Activated CD8-positive, alpha-beta memory T cell treated with anti-CD3 and anti-CD28 coated beads, Interleukin-2, amount 50 U/mL, for 24 hours (primary cell): ENCODE measurements at regions not wholly inside any gene's neighbourhood (a gene's known extent, or its start where the extent isn't known, plus 50 kb on each side); places are given as distances from the start of the nearest gene placed in this dataset.

Experiments
- DNase-seq: peaks from one replicate; pipeline ENCODE4 v3.0.0-alpha.2; 2020; ENCODE audit errors: extremely low read depth

DNA sequence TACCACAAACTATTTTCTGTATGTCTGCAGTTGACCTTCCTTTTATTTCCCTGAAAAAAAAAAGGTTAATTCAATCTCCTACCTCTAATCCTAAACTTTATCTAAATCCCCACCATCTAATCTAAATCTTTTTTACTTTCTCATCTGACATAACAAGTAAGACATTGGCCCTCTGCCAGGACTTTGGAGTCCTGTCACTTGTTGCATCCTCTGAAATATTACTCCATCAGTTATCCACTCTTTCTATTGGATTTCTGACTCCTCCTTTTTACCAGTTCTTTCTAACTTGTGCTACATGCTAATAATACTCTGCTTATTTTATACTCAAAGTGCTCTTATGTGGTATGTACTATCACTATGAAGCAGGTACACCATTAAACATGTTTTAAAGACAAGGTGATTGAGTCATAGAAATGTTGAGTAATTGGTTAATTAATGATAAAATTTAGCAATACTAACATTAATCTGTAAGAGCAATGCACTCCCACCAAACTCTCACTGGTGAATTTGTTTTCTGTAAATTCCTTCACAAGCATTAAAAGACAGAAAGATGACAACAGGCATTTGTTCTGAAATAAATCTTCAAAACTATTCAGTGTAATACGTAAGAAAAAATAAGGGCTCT is 914.2 kb upstream of the RAG2 start:
- no peak for DNase-seq

DNA sequence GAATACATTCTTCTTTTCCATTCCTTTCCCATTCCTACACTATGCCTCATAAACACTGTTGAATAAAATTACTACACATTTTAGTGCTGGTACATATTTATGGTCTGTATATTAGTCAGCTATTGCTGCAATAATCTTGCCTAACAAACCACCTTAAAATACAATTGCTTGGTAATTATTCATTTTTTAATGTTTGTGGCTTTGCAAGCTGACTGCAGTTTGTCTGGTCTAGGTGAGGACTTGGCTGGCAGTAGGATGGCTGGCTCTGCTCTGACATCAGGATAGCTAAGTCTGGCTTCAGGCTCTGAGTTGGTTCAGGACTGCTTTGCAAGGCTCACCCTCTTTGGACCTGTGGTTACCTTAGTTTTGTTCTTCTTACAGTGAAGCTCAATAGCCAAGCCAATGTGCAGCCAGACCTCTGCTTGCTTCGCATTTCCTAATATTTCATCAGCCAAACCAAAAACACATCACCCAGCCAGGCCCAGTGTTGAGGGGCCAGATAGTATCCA is 913.4 kb upstream of the RAG2 start:
- no peak for DNase-seq

DNA sequence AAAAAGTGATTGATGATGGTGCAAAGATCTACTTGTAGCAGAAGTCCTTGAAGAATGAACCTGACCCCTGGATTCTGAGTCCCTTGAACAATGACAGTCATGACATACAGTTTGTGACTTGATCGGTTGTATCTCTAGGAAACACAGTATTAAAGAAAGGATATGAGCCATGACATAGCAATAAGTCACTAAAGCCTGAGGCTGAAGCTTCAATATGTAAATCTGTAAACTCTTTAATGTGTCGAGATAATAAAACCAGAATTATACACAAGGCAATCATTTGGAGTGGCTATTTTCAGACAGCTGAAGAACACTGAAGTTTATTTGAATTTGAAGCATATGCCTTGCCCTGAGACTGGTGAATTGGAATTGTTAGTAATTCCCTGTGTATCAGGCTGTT is 911.5 kb upstream of the RAG2 start:
- DNase-seq: no peak

DNA sequence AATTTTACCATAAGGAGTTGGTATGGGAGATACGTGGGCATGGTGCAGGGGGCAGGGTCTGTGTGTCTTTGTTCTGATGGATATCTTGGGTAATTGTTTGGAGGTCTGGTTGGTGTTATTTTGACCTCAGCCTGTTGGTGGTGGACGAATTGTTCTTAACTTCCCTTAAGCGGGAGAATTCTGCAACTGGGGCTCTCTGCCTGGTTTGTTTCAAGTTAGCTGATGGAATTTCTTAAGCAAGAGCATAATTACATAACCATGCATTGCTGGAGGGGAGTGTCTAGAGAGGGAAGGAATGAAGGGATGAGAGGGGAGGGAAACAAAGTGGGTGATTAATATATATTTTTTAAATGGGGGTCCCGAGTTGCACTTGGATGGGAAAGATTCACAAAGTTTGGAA is 908.5 kb upstream of the RAG2 start:
- DNase-seq: no peak

DNA sequence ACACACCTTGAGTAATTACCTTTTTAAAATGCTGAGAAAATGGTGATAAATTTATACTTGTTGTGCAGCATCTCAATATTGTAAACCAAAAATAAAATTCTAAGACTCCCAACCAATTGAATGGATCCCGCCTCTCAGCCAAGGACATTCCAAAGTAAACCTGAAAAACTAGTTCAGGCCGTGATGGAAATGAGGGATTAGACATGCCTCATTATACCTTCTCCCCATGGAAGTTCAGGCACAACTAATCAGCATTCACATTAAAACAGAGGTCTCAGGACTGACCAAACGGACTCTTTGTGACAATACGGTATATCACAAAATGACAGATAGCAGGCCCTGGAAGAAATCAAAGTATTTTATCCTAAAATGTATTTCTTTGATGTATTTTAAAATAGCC is 907.4 kb upstream of the RAG2 start:
- no peak for DNase-seq

DNA sequence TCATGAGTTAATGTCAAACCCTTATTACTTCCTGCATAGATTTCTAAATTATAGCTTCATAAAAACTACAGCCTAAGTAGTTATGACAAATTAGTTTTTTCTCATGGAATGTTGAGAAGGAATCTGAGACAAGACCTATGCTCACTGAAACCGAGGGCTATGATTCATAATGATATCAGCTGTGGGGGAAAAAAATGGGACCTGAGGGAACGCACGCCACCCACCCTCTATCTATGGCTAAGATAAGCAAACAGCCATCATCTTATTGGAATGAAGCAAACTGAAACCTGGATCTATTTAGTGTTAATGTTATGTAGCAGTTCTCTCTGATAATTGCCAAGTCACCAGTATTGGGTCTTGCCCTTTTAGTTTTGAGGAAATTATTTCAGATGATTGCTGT is 906.9 kb upstream of the RAG2 start:
- no peak for DNase-seq

DNA sequence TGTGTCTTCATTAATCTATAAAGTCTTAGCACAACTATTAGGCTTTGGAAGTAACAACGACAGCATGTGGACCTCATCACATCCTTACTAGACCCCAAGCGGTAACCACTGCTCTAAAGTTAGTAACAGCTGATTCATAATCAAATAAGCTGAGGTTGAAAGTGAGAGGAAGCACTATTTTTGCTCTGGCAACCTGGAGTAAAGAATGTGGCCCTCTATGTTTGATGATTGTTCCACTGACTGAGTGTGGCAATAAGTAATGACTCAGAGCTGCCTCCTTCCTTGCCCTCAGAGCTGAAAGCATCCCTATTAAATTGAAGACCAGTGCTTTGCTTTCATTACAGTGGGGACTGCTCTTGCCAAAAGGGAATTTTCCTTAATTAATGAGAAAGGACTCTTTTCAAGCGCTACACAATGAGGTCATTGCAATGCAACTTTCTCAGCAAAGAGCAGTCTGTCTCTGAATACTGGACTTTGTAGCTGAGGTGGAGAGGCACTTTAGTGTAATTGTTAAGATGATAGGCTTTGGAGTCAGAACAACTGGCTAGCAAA is 906.1 kb upstream of the RAG2 start:
- DNase-seq: no peak

DNA sequence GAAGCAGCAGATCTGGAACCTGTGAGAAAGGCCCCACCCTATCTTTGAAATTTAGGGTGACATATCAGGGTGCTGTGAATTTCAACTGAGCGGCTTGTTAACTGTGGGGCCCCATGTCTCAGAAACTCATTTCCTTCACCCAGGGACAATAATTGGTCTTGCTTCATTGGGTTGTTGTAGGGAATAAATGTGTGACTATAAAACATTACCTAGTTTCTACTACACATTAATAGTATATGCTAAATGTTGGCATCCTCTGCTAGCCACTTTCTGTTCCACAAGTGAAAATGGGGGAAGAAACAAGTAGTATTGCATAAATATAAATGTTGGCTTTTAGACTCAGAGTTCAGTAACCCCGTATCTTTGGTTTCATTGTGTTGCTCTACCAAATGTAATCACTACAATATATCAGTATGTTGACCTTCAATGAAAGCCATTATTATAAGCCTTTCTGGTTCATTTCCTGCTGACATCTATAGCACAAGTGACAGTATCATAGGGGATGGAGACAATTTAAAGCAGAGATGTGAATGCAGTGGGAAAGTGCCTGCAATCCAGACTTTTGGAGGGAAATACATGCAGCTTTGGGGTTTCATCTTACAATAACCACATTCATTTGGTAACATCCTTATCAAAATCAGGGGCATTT is 905.5 kb upstream of the RAG2 start:
- DNase-seq: no peak

DNA sequence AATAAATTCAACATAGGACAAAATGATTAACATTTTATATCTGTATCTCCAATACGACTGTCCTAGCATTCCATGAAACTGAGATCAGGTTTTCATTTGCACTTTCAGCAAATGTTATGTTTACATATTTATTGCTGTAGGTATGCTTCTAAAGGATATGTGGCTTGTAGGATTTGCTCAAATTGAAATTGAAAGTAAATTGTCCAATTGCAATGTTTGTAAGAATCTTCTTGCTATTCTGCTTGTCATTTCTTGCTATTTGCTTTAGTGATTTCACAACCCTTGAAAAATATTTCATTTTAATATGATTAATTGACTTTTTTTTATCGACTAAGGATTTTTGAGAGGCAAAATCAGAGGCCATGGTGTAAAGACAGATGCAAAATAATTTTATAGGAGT is 904.2 kb upstream of the RAG2 start:
- no peak for DNase-seq

DNA sequence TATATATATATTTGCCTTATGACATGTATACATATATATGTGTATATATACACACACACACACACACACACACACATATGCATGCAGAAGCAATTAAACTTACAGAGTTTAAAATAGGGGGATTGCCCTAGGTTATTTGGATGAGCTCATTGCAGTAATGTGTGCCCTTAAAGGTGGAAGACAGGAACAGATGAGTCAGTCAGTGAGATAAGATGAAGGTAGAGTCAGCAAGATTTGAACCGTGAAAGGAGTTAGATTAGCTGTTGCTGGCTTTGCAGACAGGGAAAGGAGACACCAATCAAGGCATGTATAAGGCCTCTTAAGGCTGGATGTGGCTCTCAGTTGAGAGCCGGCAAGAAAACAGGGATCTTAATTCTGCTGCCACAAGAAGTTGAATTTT is 902.4 kb upstream of the RAG2 start:
- DNase-seq: no peak

DNA sequence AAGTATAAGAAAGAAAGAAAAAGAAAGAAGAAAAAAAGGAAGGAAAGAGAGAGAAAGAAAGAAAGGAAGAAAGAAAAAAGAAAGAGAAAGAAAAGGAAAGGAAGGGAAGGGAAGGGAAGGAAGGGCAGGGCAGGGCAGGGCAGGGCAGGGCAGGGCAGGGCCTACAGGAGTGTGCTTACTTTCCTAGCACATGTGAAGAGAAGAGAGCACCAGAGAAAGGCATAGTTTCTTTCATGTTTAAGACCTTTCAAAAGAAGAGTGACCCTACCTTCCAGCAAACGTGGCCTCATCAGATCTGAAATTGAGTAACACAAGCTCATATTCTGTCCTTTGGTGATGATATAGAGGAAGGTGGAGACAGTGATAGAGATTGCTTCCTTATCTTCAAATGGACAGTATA is 899.3 kb upstream of the RAG2 start:
- no peak for DNase-seq

DNA sequence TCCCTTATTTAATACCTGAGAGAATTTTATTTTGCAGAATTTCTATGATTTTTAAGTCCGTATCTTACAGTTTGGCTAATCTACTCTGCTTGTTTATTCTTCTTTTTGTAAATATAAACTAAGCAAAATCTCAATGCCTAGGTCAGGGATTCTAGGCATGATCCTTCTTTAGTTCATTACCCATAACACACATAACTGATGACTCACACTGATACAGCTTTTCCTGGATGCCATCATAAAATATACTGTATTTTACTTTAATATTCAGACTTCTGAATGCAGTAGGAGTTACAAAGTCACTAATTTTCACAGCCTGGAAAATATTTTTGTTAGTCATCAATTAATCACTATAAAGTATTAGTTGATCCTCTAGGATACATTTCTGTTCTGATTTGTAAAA is 898.2 kb upstream of the RAG2 start:
- no peak for DNase-seq

DNA sequence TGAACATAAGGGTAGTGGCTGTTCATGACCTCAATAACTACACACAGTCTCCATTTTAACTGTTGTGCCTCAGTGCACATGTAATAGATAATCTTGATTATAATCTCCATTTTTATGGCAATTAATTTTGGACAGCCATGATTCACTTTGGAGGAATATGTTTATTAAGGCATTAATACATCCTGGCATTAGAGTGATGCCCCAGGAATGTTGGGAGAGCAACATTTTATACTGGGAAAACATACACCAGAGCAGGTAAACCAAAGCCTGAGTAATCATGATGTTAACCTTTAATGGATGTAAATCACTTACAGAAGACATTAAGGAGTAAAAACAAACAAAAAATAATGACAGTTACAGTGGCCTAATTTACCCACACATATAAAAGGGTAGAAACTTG is 886.3 kb upstream of the RAG2 start:
- DNase-seq: no peak

DNA sequence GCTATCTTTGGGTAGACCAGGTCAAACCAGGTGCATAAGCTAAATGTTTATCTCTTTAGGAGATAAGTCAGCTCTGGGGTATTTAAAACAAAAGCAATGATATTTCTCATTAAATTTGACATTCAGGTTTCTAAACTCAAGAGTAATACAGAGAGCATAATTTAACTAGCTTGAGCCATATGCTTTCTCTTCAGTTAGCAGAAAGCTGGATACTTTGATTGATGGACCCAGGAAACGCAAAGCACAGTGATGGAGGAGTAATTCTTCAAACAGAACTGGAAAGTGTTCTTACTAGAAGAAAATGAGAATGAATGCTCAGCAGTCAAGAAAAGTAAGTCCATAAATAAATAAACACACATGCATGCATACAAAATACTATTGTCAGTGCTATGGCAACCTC is 885.7 kb upstream of the RAG2 start:
- no peak for DNase-seq

DNA sequence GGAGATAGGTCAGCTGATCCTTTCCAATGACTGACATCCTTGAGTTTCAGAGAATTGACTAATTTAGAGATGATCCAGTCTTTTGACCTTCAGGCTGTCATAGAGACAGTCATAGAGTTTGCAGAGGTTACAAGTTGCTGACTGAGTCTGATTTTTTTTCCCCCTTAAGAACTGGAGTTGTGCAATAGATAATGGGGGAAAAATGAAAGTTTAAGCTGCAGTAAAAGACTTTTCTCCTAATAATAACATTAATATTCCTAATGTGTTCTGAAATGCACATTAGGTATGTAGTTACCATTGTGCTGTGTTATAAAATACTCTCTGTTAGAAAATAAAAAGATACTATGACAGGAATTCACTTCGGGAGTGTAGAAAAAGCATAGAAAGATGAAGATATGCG is 876.9 kb upstream of the RAG2 start:
- no peak for DNase-seq

DNA sequence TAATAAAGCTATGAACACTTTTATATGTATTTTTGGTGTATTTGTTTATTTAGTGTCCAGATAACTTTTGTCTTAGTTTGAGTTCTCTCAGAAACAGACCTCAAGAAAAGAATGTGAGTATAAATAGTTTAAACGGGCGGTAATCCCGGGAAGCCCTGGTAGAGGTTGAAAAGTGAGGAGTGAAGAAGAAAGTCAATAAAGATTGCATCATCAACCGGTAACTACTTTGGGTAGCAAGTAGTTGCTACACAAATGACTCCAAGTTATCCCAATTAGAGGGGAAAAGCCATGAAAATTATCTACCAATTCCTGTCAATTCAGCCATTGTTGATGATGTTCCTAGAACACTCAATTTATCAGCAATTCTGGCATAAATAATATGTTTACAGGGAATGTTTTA is 870.3 kb upstream of the RAG2 start:
- no peak for DNase-seq

DNA sequence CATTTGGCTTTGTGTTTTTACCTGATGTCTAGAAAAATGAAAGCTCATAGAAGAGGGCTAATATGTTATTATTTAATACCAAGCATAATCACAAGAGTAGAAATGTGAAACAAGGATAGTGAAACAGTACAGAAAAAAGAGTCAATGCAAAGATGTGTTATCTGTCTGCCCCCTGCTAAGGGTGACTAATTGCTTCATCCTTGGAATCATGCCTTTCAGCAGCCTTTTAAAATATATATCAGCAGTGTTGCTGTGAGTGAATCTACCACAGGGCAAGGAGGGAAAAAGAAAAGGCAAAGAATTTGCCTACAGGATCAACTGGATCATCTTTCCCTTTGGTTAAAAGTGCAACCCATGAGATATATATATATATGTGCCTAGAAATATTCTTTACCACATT is 867.2 kb upstream of the RAG2 start:
- no peak for DNase-seq

DNA sequence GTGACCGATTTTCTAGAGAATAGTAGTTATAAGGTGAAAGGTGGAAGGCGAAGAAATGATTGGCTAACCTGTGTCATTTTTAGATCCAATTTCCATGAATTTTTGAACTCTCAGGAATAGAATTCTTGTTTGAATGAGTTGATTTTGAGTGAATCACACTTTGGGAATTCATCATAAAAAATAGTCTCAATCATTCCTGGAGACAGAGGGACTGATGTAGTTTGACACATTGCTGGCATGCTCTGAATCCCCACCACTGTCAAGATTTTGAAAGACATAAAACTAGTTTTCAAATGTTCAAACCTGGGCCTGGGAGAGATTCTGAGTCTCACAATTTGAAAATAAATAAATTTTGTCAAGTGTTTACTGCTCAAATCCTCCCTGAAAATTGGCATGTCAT is 861.4 kb upstream of the RAG2 start:
- DNase-seq: no peak

DNA sequence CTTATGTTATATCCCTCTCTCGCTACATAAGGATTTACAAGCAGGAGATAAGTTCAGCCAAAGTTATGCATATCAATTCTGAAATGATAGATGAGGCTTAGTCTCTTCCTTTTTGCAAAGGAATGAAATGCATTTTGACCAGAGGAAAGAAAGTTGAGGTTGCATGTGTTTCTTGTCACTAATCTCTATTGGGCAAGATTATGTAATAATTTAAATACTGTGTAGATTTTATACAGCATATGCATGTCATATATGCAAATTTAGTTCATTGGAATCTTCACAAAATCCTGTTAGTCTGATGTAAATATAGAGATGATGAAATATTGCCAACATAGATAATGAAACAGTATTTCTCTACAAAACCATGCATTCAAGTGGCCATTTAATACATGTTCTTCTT is 858.7 kb upstream of the RAG2 start:
- DNase-seq: no peak

DNA sequence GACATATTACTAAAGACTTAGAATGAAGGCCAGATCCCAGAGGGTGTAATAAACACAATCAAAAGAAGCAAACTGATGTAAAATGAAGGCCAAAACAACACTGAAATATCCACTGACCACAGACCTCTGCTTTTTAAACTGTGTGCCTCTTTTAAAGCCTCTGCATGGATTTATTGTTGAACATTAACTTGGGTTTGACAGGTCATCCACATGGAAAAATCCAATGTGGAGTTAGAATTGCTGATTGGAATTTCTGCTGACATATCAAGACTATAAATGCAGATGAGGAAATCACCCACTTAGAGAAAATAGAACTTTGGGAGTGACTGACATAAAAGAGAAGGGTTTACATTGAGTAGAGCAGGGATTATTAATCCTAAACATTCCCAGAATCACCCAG is 853.9 kb upstream of the RAG2 start:
- no peak for DNase-seq

DNA sequence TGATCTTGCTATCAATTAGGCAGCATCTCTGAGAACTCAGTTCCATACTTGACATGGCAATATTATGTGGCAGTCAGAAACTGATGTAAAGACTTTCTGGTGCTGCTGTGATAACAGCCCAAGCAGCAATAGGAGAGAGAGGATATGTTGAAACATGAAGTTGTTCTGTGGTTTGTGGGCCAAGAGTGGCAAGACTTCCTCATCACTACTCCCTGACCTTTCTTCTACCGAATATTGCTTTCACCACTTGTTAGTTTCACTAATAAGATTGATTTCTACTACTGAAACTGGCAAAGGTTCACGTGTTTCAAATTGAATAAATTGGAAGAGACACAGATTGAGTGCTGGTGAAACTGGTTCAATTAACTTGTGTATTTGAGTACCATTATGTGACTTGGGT is 852.6 kb upstream of the RAG2 start:
- DNase-seq: no peak

DNA sequence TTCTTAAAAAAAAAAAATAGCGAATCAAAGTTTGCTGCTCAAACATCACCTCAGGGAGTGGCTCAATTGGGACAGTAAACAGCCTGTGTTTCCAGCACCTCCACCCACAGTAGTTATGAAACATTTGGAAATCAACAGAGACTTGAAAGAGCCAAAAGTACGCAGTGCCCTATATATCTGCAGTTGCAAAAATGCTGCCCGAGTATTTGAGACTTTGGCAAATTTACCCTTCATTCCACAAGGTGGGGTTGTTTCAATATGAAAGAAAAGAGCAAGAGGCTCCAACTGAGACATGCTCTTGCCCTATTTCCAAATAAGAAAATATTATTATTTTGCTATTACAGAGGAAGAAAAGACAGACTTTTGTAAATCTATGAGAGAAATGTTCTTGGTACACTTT is 851.1 kb upstream of the RAG2 start:
- no peak for DNase-seq

DNA sequence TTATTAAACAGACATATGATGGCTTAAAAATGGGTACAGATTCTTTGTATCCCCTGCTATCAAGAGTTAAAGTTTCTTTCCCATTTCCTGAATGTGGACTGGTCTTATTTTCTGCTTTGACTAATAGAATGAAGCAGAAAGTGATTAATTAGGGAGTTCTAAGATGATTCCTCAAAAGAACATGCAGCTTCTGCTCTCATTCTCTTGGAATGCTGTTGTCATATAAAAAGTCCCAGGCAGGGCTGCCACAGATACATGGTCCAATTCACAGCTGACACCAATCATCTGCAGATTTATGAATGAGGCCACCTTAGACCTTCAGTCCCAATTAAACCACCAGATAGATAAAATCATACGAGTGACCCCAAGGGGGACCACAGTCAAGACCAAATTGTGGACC is 844.5 kb upstream of the RAG2 start:
- DNase-seq: no peak
